ENCODE measurements at regions not wholly inside any gene's neighbourhood (a gene's known extent, or its start where the extent isn't known, plus 50 kb on each side); places are given as distances from the start of the nearest gene placed in this dataset.

GRCh38 chr12:46131732-46132469, 136.9 kb downstream of the SLC38A1 start:
- DNase-seq (ENCODE audit: low read depth, low spot score), result no peak

- DNase-seq (ENCODE audit: low read depth, low spot score), result no peak
These were observed 137.3 kb upstream of the SCAF11 start for GRCh38 chr12:46127656-46128055.

GRCh38 chr12:46126050-46126727, 135.8 kb upstream of the SCAF11 start:
- no peak for DNase-seq (ENCODE audit: low read depth, low spot score)

- peak; percentile 86 for DNase-seq (ENCODE audit: low read depth, low spot score)
These were observed 134.7 kb upstream of the SCAF11 start for GRCh38 chr12:46124848-46125619.

- DNase-seq (ENCODE audit: low read depth, low spot score), result peak; percentile 13
These were observed 133.9 kb upstream of the SCAF11 start for GRCh38 chr12:46124132-46124847.

- no peak for DNase-seq (ENCODE audit: low read depth, low spot score)
These were observed 122.0 kb upstream of the SCAF11 start for GRCh38 chr12:46112364-46112763.

- DNase-seq (ENCODE audit: low read depth, low spot score), result no peak
These were observed 121.3 kb upstream of the SCAF11 start for GRCh38 chr12:46111715-46112114.

GRCh38 chr12:46110928-46111699, 120.7 kb upstream of the SCAF11 start:
- DNase-seq (ENCODE audit: low read depth, low spot score), result no peak

- no peak for DNase-seq (ENCODE audit: low read depth, low spot score)
These were observed 119.8 kb upstream of the SCAF11 start for GRCh38 chr12:46110223-46110611.

GRCh38 chr12:46109343-46110222, 119.2 kb upstream of the SCAF11 start:
- no peak for DNase-seq (ENCODE audit: low read depth, low spot score)

- DNase-seq (ENCODE audit: low read depth, low spot score), result no peak
These were observed 118.3 kb upstream of the SCAF11 start for GRCh38 chr12:46108721-46109120.

- no peak for DNase-seq (ENCODE audit: low read depth, low spot score)
These were observed 117.2 kb upstream of the SCAF11 start for GRCh38 chr12:46107591-46107990.

- no peak for DNase-seq (ENCODE audit: low read depth, low spot score)
These were observed 115.4 kb upstream of the SCAF11 start for GRCh38 chr12:46105735-46106134.

- no peak for DNase-seq (ENCODE audit: low read depth, low spot score)
These were observed 113.4 kb upstream of the SCAF11 start for GRCh38 chr12:46103559-46104383.

- no peak for DNase-seq (ENCODE audit: low read depth, low spot score)
These were observed 111.1 kb upstream of the SCAF11 start for GRCh38 chr12:46101485-46101869.

- DNase-seq (ENCODE audit: low read depth, low spot score), result no peak
These were observed 110.4 kb upstream of the SCAF11 start for GRCh38 chr12:46100551-46101484.

GRCh38 chr12:46089414-46090162, 99.2 kb upstream of the SCAF11 start:
- DNase-seq (ENCODE audit: low read depth, low spot score), result peak; percentile 3
